ENCODE measurements at regions not wholly inside any gene's neighbourhood (a gene's known extent, or its start where the extent isn't known, plus 50 kb on each side); places are given as distances from the start of the nearest gene placed in this dataset.

DNA sequence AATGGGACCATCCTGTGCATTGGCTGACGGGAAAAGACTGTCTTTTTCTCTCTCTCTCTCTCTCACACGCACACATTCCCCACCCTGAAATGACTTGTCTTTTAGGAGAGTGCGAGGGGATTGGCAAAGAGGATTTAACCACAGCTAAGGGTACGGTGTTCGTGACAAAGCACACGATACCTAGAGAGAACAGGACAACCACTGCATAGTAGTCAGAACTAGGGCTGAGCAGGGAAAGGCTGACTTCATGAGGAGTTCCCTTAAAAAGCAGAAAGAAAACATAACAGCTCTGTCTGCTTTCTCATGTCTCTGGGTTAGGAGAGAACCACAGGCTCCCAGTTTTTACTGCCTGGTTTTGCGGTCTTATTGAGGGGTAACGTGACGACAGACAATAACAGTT is 742.8 kb upstream of the SOX9 start:
- DNase-seq = no peak

DNA sequence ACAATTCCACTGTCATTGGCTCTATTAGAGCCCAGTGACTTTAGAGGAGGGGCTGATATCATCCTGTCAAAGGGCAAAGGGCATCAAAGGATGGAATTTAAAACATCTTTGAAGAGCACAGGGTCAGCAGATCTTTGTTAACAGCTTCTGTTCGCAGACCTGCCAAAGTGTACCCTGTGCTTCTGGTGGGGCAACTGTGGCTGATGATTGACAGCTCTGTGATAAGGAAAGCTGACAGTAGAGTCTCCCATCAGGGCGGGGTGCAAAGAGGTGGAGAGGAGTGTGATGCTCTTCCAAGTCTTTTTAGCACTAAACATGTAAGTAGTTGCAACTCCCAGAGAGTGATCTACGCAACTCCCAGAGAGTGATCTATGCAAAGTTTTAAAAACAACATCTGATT is 742.1 kb upstream of the SOX9 start:
- no peak for DNase-seq

DNA sequence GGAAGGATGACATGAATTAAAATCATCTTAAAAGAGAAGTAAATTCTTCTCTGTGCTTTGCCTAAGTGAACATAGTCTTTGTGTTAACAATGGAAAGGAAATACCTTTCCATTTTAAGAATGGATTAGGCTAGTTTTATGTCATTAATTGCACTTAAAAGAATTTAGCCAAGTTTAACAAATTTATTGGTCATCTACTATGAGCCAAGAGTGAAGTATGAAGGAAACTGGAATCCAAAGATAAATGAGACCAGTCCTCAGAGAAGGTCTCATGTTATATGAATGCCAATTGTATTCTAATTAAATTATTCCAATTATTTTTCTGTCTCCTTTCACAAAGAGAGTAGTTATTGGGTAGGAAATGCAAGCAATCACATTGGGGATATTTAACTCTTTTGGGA is 741.3 kb upstream of the SOX9 start:
- DNase-seq = no peak

DNA sequence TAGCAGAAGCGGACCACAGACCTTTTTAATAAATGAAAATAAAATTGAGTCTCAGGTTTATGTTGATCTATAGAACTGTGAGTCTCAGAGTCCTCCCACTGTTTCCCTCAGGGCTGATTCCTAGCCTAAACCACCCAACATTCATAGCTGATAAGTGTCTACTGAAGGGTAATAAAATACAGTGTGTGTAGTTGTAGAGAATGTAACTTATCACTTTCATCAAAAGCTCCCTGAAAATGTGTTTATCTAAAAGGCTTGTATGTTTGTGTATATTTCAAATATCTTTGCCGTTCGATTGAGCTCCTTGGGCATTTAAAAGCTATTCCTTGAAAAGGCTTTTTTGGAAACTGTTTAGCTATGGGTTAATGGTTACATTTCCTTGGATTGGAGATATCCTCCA is 740.3 kb upstream of the SOX9 start:
- DNase-seq = no peak

DNA sequence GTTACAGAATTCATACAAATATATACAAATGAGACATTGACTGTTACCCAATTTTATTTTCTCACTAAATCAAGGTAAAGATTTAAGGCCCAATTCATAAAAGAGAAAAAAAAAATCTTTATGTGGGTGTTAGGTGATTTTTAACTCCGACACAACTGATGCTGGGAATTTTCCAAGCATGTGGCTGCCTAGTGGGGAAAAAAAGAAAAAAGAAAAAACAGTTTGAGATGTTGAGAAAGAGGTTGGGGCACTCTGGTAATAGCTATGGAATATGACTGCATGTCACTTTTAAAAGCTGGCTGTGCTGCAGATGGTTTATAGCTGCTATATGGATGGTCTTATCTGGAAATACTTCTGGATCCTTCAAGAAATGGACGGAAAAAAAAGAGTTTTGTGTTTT is 739.9 kb upstream of the SOX9 start:
- no peak for DNase-seq

DNA sequence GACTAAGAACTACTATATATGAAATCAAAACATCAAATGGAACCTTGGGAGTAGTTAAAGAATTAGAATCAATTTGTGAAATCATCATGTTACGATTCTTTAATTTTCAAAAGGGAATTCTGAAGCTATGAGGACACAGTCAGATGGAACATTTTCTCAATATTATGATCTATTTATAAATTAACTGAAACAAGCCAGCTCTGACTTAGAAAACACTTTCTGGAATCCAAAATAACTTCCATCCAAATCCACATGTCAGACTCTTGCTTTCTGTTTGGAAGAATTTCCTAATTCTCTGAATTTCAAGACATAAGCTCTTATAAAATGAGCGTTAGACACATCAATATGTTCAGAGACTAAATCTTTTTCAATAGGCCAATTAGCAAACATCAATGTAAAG is 737.7 kb upstream of the SOX9 start:
- DNase-seq = no peak

DNA sequence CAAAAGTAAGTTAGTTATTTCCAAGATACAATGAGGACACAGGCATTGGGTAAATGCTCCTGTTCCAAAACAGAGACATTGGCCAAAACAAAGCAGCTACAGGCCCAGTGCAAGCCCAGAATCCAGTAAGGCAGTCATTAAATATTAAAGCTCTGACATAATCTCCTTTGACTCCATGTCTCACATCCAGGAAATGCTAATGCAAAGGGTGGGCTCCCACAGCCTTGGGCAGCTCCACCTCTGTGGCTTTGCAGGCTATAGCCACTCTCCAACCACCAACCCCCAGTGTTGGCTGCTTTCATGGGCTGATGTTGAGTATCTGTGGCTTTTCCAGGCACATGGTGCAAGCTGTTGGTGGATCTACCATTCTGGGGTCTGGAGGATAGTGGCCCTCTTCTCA is 733.4 kb upstream of the SOX9 start:
- DNase-seq = no peak

DNA sequence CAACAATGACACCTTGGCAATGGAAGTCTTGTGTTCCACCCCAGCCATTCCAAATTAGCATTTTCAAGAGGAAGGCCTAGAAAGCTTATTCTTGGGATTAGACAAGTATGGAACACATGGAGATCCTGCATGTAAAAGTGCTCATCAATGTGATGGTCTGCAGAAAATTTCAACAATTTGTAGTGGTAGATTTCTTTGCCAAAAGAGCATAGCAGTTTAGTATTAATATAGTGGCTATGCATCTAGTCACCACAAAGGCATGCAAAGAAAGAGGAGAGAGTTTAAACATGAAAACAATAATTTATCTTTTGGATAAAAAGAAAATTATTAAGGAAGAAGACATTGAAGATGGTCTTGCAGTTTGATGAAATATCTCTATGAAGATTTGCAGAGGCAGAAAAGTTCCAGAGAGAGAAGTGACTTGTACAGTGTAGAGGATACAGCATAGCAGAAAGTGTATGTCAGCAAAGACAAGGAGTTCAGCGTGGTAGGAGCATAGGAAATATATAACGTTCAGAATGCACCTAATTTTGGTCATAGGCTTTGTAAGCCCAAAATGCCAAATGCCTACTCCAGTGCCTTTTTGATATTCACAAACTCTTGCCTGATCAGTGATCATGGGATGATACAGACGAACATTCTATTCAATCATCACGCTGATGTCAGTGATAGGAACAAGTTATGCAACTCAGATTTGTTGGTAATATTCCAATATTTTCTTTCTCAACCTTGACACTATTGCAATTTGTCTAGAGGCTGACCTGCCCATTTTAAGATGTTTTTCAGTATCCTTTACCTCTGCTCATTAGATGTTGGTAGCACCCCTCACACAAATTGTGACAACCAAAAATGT is 727.9 kb upstream of the SOX9 start:
- DNase-seq = no peak

DNA sequence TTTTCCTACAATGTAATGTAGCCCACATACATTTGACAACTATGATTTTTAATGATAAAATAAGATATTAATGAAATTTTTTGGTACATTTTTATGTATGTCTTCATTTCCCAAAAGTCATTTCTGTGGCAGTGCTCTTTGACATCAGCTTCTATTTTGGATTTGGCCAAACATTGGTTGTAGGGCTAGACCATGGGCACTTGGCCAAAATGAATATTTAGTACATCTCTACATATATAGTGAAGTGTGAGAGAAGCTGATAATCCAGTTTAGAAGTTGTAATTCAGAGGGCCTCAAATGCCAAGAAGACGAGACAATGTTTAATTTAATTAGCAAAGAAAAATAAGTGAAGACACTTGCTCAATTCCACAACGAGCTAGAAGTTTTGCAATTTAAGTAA is 724.9 kb upstream of the SOX9 start:
- no peak for DNase-seq

DNA sequence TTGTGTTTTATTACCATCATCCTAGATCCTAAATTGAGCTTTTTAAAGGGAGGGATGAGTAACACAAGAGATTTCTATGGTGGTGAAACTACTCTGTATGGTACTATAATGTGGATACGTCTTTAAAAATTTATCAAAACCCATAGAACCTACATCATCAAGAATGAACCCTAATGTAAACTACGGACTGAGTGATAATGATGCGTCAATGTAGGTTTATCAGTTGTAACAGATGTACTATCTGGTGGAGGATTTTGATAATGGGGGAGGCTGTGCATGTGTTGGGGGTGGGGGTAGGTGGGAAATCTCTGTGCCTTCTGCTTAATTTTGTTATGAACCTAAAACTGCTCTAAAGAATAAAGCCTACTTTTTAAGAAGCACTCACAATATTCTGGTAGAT is 724.1 kb upstream of the SOX9 start:
- no peak for DNase-seq

DNA sequence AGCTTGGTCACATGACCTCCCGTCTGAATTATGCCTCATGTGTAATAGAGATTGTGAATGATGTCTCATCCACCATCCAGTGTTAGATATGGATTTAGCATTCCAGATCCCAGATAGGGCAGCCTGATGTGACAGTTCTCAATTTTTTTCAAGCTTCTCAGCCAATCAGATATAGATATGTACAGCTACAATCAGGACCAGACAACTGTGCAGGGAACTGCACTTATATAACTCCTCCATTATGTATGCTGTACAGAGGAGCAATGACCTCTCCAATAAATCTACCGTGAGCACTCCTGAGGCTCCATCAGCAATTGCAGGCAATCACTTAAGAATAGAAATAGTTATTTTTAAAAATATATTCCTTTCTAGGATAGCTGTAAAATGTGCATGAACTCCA is 722.8 kb upstream of the SOX9 start:
- DNase-seq = no peak

DNA sequence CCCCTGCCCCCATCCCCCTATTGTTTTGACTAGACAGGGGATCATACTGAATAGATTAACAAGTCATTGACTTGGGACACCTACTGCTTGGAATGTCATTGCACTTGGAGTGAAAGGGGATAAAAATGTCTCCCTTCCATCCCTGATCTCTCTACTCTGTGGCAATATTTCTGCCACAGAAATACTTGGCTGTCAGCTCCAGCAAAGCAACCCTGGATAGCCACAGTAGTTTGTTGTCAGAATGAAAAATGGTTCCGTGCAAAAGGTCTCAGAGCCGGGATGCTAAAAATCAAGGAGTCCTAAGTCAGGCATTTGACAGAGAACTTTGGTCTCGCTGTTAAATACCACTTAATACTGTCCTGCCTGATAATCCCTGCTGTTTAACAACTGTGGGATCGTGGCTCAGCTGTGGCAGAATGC is 722.0 kb upstream of the SOX9 start:
- no peak for DNase-seq

DNA sequence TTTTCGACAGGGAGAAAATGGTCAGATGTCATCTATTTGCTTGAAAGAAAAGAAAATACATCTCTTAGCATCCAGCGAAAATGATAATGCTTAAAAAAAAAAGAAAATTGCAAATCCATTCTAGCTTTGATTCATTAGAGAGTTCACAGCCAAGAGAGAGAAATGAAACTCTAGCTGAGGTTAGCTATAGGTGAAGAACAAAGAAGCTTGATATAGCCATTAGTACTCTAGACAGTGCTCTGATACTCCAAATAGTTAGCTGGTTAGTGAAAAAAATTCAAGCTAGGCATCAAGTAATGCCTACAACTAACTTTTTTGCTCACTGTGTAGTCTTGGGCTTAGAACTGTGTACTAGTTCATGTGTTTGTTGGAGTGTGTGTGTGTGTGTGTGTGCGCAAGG is 721.6 kb upstream of the SOX9 start:
- DNase-seq = peak; percentile 3

DNA sequence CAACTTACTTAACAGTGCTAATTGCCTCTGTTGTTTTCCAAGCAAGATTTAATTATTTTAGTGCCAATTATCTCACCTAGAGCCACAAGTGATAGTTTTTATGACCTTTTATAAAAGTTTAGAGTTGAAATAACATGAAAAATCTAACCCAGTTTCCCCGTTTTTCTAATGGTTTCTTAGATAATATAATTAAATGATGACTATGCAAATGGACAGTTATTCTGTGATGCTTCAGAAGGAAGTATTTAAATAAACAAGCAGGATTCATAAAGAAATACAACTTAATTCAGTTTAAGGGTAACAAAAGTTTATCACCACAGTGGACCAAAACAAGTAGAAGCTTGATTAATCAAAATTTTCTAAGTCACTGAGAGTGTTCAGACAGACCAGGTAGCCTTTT is 721.2 kb upstream of the SOX9 start:
- DNase-seq = no peak

DNA sequence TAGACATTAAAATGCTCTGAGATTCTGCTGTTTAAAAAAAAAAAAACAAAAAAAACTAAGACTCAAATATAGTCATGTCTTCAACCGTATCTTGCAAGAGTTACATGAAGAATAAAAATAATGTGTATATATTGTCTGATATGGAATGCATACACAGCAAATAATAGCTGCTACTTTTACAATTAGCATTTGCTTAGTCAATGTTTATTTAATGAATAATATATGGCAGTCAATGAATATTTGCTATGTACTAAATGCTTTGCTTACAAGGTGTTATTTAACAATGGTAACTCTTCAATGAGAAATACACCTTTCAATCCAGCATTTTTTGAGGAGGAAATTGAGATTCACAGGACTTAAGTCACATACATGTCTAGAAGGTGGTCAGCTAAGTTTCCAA is 718.8 kb upstream of the SOX9 start:
- no peak for DNase-seq

DNA sequence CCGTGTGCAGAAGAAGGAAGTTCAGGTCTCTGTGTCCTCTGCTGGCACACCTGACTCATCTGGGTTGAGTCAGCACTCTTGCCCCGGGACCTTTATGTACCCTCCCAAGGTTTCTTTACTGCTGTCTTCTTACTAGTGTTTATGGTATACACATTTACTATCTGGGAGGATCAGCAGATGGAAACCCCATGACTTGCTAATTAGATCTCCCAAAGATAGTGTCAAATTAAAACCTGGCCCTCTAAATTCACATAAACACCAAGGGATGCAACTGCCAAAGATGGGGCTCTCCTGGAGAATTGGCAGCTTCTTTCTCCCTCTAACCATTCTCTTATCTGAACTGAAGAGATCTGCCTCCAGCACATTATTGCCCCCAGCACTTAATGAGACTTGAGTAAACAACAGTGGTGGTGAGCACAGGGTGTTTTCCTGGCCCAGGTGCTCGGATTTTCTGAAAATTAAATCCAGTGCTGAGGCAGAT is 718.1 kb upstream of the SOX9 start:
- DNase-seq = no peak

DNA sequence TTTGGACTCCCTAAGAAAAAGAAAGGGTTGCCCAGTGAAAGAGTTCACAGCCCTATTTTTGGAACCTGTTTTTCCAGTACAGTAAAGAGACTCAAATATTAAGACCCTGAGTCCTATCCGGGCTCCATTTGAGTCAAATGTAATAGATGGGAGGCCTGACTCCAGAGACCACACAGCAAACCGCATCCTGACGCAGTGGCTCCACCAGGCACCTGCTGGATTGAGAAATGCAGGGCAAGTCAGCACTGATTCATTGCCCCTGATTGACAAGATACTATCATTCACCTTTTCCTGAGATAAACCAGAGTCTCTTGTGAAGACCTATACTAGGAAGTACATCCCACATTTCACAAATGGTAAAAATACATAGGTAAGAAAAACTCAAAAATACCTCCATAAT is 715.7 kb upstream of the SOX9 start:
- no peak for DNase-seq

DNA sequence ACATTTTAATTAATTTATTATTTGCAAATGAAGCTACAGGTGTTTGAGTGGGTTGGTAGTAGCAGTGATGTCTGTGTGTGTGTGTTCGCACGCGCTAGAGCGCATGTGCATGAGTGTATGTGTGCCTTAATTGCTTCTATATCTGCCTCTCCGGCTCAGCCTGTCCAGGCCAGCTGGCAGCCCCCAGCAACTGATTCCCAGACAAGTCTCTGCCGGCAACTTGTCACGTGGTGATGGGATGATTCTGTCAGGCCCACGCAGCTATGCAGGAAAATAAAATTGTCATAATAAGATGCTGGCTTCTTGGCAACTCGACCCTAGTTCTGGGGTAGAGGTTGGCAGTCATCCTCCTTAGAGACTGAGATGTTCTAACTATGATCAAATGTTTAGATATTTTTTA is 712.8 kb upstream of the SOX9 start:
- no peak for DNase-seq

DNA sequence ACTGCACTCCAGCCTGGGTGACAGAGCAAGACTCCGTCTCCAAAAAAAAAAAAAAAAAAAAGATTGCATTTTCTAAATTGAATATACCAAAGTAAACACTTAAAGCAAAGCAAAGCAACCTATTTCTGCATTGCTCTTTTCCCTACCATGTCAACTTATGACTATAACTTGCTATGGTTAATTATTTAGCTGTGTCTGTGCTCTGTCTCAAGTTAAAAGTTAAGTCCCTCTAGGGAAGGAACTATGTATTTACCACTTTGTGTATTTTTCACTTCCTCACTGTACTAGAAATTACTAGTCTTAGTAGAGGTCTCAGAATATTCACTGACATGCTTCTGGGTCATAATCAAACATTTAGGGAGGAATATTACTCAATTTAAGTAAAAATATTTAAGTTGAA is 711.7 kb upstream of the SOX9 start:
- DNase-seq = no peak

DNA sequence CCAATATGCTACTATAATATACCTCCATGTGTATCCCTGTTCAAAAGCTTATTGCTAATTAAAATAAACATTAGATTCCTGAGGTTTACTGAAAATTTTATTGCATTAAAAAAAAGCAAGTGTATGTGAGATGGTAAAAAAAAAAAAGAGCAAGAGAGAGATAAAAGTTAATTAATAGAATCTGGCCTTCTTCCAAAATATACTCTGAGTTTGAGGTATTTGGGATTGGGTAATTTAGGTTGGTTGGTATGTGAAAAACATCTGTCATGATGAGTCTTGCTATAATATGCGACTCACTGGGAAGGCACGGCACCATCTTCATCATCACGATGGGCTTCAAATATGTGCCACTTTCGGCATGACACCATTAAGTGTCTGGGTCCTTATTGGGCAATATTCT is 711.1 kb upstream of the SOX9 start:
- peak; percentile 13 for DNase-seq

DNA sequence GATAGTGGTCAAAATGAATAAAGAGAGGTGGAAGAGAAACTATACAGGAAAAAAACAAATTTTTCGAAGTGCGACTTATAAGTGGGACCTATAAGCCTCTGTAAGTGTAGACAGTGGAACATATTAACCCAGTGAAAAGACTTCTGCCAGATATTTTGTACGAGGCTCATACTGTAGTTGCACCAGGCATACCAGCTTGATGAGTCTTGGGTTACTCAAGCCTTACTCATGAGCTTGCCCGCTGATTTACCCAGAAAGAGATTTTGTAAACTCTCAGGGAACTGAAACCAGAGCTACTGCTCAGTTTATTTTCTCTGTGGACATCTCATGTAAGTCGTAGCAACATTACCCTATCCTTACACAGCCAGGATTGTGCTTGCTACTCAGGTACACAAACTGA is 708.0 kb upstream of the SOX9 start:
- no peak for DNase-seq

DNA sequence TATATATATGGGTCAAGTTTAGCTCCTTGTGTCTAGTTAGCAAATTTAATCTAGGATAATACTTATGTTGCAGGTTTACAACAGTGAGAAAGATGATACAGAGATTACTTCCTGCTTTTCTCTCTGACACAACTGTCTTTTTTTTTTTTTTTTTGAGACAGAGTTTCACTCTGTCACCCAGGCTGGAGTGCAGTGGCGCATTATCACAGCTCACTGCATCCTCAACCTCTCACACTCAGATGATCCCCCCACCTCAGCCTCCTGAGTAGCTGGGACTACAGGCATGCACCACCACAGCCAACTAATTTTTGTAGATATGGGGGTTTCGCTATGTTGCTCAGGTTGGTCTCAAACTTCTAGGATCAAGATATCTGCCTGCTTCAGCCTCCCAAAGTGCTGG is 706.9 kb upstream of the SOX9 start:
- DNase-seq = no peak

DNA sequence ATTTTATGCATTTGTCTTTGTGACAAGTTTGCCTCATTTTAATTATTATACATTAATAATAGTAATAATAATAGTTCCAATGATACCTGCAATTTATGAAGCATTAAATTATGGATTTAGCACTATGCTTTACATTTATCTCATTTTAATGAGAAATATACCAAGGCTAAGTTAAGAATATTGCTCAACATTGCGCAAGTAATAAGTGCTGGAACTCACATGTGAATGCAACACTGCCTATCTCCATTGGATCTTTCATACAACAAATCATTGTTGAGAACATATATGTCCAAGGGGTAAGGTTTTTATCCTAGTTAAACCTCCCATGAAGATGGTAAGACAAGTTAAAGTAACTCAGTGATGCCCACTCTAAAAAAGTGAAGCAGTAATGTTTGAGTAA is 703.7 kb upstream of the SOX9 start:
- DNase-seq = no peak

DNA sequence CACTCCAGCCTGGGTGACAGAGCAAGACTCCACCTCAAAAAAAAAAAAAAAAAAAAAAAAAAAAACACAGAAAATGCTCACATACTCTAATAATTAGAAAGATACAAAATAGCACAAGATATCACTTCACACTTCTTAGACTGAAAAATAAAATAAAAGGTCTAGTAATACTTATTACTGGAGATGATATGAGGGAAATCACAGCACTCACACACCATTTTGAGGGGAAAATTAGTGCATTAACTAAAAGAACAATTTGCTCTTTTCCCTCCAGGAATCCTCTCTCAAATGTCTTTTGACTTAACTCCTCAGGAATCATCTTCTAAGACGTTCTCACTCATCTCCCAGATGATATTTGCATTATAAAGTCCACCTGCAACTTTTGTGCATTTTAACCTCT is 697.9 kb upstream of the SOX9 start:
- DNase-seq = no peak

DNA sequence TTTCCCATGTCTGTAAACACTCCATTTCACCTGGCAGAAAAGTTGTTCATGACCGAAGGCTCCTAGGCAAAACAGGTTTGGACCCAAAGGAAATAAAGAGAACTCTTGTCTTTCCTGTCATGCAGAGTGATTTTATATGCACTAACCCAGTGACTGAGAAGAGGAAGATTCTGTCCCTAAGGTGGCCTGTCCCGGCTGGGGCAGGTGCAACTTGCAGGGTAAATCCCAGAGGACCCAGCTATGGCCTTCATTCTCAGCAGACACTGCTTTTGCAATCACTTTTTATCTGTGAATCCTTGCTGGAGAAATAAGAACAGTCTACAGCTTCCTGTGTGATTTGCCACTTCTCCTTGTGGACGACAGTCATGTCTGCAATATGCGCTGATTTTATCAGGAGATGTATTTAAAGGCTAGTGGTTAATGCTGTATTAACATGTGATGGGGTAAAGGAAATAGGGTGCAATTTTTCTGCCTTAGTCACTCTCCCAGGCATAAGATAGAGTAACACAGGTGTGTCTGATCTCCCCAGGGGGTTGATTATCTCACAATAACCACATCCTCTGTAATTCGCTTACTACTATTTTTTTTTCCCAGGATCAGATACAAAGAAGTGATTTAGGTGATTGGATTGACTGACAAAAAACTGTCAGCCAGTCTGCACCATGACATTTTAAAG is 696.8 kb upstream of the SOX9 start:
- no peak for DNase-seq
